ENCODE measurements at regions not wholly inside any gene's neighbourhood (a gene's known extent, or its start where the extent isn't known, plus 50 kb on each side); places are given as distances from the start of the nearest gene placed in this dataset.
A peak's percentile ranks its signal among the peaks of the same experiment; 100 is the strongest.

DNA sequence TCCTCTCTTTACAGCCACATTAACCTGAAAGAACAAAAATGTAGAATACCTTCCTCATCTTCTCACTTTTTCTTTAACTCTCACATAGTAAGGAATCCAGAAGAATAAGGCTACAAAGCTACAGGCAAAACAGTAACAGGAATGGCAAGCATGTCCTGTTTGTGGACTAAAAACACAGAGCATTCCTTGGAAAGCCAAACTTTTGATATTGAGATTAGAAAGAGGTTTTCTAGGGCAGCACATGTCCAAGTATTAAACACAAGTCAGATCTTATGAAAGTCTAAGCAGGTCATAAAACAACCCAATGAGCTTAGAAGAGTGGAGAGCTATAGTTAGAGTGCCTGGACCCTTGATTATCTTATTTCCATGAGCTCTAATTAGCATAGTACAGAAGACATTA is 58.2 kb upstream of the FAM9C start:
- no peaks in the 10 kb centered on the region for H3K9me3 ChIP-seq
- no peak overlapping the region for H3K4me3 ChIP-seq
- TF ChIP-seq EP300 (IDR thresholded peaks at IDR 0.05) (no peak), CTCF (IDR thresholded peaks at IDR 0.05) (no peak), POLR2A (IDR thresholded peaks at IDR 0.05) (no peak)
- peak overlapping the region in 2 of 4 donors; percentile 61 to 67 for H3K27ac ChIP-seq
- H3K4me1 ChIP-seq = peaks cover 0 to 15% (median 7%) of the 10 kb centered on the region in 4 donors
- H3K36me3 ChIP-seq = no peaks in the 10 kb centered on the region
- DNase-seq (ENCODE audit: low spot score in 2 of 2) = no peak
- no peaks in the 10 kb centered on the region for H3K27me3 ChIP-seq

GRCh38 chrX:13101441-13102139 is 57.2 kb upstream of the FAM9C start:
- peak; percentile 38 to 67 for DNase-seq (ENCODE audit: low spot score in 2 of 2)
- Histone ChIP-seq H3K27me3 (no peaks in the 10 kb centered on the region), H3K36me3 (no peaks in the 10 kb centered on the region), H3K9me3 (no peaks in the 10 kb centered on the region), H3K4me3 (no peak overlapping the region), H3K27ac (peak overlapping the region in 3 of 4 donors; percentile 40 to 67 (median 61)), H3K4me1 (peaks cover 0 to 15% (median 7%) of the 10 kb centered on the region in 4 donors)
- no peak for TF ChIP-seq CTCF (IDR thresholded peaks at IDR 0.05)
- TF ChIP-seq EP300 (IDR thresholded peaks at IDR 0.05) = peak in 1 of 2 donors; percentile 92
- TF ChIP-seq POLR2A (IDR thresholded peaks at IDR 0.05) = peak in 1 of 2 donors; percentile 40
- 25 to 50% methylated on average over 9 of the region's 9 CpGs for WGBS, 2 donors

GRCh38 chrX:13099121-13099520 is 54.7 kb upstream of the FAM9C start:
- Histone ChIP-seq H3K4me1 (peaks cover 0 to 34% (median 7%) of the 10 kb centered on the region in 4 donors), H3K4me3 (no peak overlapping the region), H3K9me3 (no peaks in the 10 kb centered on the region), H3K27me3 (no peaks in the 10 kb centered on the region), H3K27ac (peak overlapping the region in 1 of 4 donors; percentile 58), H3K36me3 (no peaks in the 10 kb centered on the region)
- TF ChIP-seq EP300 (IDR thresholded peaks at IDR 0.05) (no peak), POLR2A (IDR thresholded peaks at IDR 0.05) (no peak)
- DNase-seq (ENCODE audit: low spot score in 2 of 2) = no peak

DNA sequence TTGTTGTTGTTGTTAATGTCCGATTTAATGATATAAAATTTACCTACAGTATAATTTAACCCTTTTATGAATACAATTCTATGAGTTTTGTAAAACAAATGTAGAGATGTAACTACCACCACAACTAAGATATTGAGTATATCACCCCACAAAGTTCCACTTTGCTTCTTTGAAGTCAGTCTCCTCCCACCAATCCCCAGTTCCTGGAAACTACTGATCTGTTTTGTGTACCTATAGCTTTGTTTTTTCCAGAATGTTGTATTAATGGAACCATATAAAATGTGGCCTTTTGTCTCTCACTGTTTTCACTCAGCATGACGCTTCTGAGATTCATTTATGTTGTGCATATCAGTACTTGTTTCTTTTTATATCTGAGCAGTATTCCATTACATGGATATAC is 52.3 kb upstream of the FAM9C start:
- H3K27ac ChIP-seq = no peak overlapping the region
- no peaks in the 10 kb centered on the region for H3K27me3 ChIP-seq
- no peaks in the 10 kb centered on the region for H3K36me3 ChIP-seq
- 80 to 97% methylated on average over 2 of the region's 2 CpGs for WGBS, 2 donors
- H3K4me3 ChIP-seq = no peak overlapping the region
- H3K9me3 ChIP-seq = no peaks in the 10 kb centered on the region
- H3K4me1 ChIP-seq = peaks cover 0 to 34% (median 3%) of the 10 kb centered on the region in 4 donors
- DNase-seq (ENCODE audit: low spot score in 2 of 2) = no peak
- TF ChIP-seq POLR2A (IDR thresholded peaks at IDR 0.05) (no peak), EP300 (IDR thresholded peaks at IDR 0.05) (no peak), CTCF (IDR thresholded peaks at IDR 0.05) (no peak)

GRCh38 chrX:13094828-13095341 is 50.5 kb upstream of the FAM9C start:
- H3K27ac ChIP-seq = peak overlapping the region in 3 of 4 donors; percentile 16 to 58 (median 44)
- WGBS, 2 donors = 56 to 61% methylated on average over 4 of the region's 4 CpGs

DNA sequence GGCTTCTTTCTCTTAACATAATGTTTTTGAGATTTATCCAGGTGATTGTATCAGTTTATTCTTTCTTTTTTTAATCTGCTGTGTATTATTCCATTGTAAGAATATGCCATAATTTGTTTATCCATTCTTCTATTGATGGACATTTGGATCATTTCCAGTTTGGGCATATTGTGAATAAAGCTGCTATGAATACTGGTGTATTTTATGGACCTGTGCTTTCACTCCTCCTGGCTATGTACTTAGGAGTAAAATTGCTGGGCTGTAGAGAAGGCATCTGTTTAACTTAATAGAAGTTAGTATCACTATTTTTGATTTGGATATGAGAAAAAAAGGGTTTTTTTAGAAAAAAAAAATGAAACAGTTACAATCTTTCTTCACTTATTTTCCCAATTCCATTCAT is 50.0 kb upstream of the FAM9C start:
- Histone ChIP-seq H3K4me3 (no peak overlapping the region), H3K9me3 (no peaks in the 10 kb centered on the region), H3K27me3 (no peaks in the 10 kb centered on the region), H3K4me1 (peaks cover 0 to 28% (median 2%) of the 10 kb centered on the region in 4 donors), H3K36me3 (no peaks in the 10 kb centered on the region), H3K27ac (no peak overlapping the region)
- TF ChIP-seq EP300 (IDR thresholded peaks at IDR 0.05) = no peak
- TF ChIP-seq CTCF (IDR thresholded peaks at IDR 0.05) = no peak
- TF ChIP-seq POLR2A (IDR thresholded peaks at IDR 0.05) = no peak
- DNase-seq (ENCODE audit: low spot score in 2 of 2) = no peak

More at GRCh38 chrX:13094828-13095341, 50.5 kb upstream of the FAM9C start:
- Histone ChIP-seq H3K27me3 (no peaks in the 10 kb centered on the region), H3K9me3 (no peaks in the 10 kb centered on the region), H3K4me3 (no peak overlapping the region), H3K36me3 (no peaks in the 10 kb centered on the region), H3K4me1 (peaks cover 0 to 32% (median 2%) of the 10 kb centered on the region in 4 donors)
- no peak for TF ChIP-seq POLR2A (IDR thresholded peaks at IDR 0.05)
- no peak for DNase-seq (ENCODE audit: low spot score in 2 of 2)
